Body of pancreas (tissue), 4 donors: ENCODE measurements at regions not wholly inside any gene's neighbourhood (a gene's known extent, or its start where the extent isn't known, plus 50 kb on each side); places are given as distances from the start of the nearest gene placed in this dataset.

Experiments
- ATAC-seq: fragments of 150-250 bp; one replicate; pipeline ENCODE4 v1.9.1; 2016
- DNase-seq, 4 donors: peaks; one replicate each; pipeline ENCODE4 v3.0.0-alpha.2; 2019
- H3K27ac ChIP-seq, 4 donors: fragments of 200-600 bp; sonication (generic); 1 replicate in 3 of 4; 2 replicates in 1 of 4; pipeline versions ENCODE4 v1.5.1 to v1.6.1; 2016 to 2019; ENCODE audit warnings: mild to moderate bottlenecking in 1 of 4, mixed read lengths in 1 of 4, moderate library complexity in 1 of 4
- H3K27me3 ChIP-seq, 2 donors: fragments of 200-600 bp; sonication (generic); one replicate each; pipeline ENCODE4 v1.6.0; 2016; ENCODE audit warnings: mild to moderate bottlenecking in 1 of 2
- H3K36me3 ChIP-seq, 2 donors: fragments of 200-600 bp; sonication (generic); replicated peaks in 1 of 2; 2 replicates each; pipeline ENCODE4 v1.5.1; 2016; ENCODE audit warnings: low read depth in 2 of 2; ENCODE audit not compliant: insufficient read depth in 1 of 2
- H3K4me1 ChIP-seq: fragments of 200-600 bp; sonication (generic); one replicate; pipeline ENCODE4 v1.6.0; 2016
- H3K4me3 ChIP-seq, 2 donors: fragments of 200-600 bp; sonication (generic); 1 replicate in 1 of 2; 2 replicates in 1 of 2; pipeline ENCODE4 v1.5.1; 2016 to 2019
- H3K9me3 ChIP-seq, 3 donors: fragments of 200-600 bp; sonication (generic); 1 replicate in 2 of 3; 2 replicates in 1 of 3; pipeline ENCODE4 v1.5.1; 2016
- CTCF ChIP-seq, 7 experiments: fragments of 450-650 bp in 4 of 7; fragments of 200-600 bp in 3 of 7; sonication (generic) in 3 of 7; IDR thresholded peaks; one replicate each; pipeline ENCODE4 v1.5.1; 2016 to 2019; ENCODE audit warnings: antibody characterized with exemption in 7 of 7
- POLR2A ChIP-seq, 3 donors: fragments of 450-650 bp; IDR thresholded peaks; one replicate each; pipeline ENCODE4 v1.6.1; 2016; ENCODE audit warnings: antibody characterized with exemption in 3 of 3, mild to moderate bottlenecking in 2 of 3
- WGBS, 2 donors: methylation state at CpG; one replicate each; pipeline ENCODE4 v1.1.5; 2017; 5-methylcytosine and 5-hydroxymethylcytosine counted together
- intact Hi-C: fragments of 100-400 bp; cut with DNase I; formaldehyde crosslinking; loops from one replicate; pipeline ENCODE4 v1.15.1; 2023

GRCh38 chr5:10118150-10118549 lies 131.5 kb downstream of the ATPSCKMT start:
- DNase-seq, result no peak
- ATAC-seq, result no peak
- no peak for TF ChIP-seq POLR2A (IDR thresholded peaks at IDR 0.05)
- TF ChIP-seq CTCF (IDR thresholded peaks at IDR 0.05), result no peak
- Histone ChIP-seq H3K27me3 (no peaks in the 10 kb centered on the region), H3K9me3 (peaks cover 0 to 5% (median 0%) of the 10 kb centered on the region in 3 donors), H3K4me1 (no peaks in the 10 kb centered on the region), H3K36me3 (no peaks in the 10 kb centered on the region), H3K27ac (no peak overlapping the region), H3K4me3 (no peak overlapping the region)
- intact Hi-C loops, result no loop called here

GRCh38 chr5:10116594-10116993 lies 133.1 kb downstream of the ATPSCKMT start:
- Histone ChIP-seq H3K9me3 (peaks cover 0 to 5% (median 0%) of the 10 kb centered on the region in 3 donors), H3K4me1 (no peaks in the 10 kb centered on the region), H3K27me3 (no peaks in the 10 kb centered on the region), H3K36me3 (no peaks in the 10 kb centered on the region), H3K27ac (no peak overlapping the region), H3K4me3 (no peak overlapping the region)
- TF ChIP-seq CTCF (IDR thresholded peaks at IDR 0.05) (no peak), POLR2A (IDR thresholded peaks at IDR 0.05) (no peak)
- ATAC-seq (no peak), DNase-seq (no peak)
- intact Hi-C loops, result no loop called here

- Histone ChIP-seq H3K27me3 (no peaks in the 10 kb centered on the region), H3K4me1 (no peaks in the 10 kb centered on the region), H3K36me3 (no peaks in the 10 kb centered on the region), H3K4me3 (no peak overlapping the region), H3K9me3 (peaks cover 0 to 5% (median 0%) of the 10 kb centered on the region in 3 donors), H3K27ac (no peak overlapping the region)
- intact Hi-C loops, result no loop called here
- no peak for ATAC-seq
- 81 to 88% methylated on average over 4 of the region's 4 CpGs for WGBS, 2 donors
- TF ChIP-seq POLR2A (IDR thresholded peaks at IDR 0.05), result no peak
- no peak for DNase-seq
These were observed 134.0 kb downstream of the ATPSCKMT start for GRCh38 chr5:10115669-10116068.

- Histone ChIP-seq H3K9me3 (no peaks in the 10 kb centered on the region), H3K27ac (no peak overlapping the region), H3K36me3 (no peaks in the 10 kb centered on the region), H3K27me3 (no peaks in the 10 kb centered on the region), H3K4me3 (no peak overlapping the region), H3K4me1 (no peaks in the 10 kb centered on the region)
- TF ChIP-seq POLR2A (IDR thresholded peaks at IDR 0.05) (no peak), CTCF (IDR thresholded peaks at IDR 0.05) (no peak)
- intact Hi-C loops, result no loop called here
- 41 to 56% methylated on average over 7 of the region's 7 CpGs for WGBS, 2 donors
- ATAC-seq (no peak), DNase-seq (no peak)
These were observed 138.1 kb downstream of the ATPSCKMT start for GRCh38 chr5:10111571-10111970.

GRCh38 chr5:10110228-10110627 lies 139.5 kb downstream of the ATPSCKMT start:
- H3K9me3 ChIP-seq, result no peaks in the 10 kb centered on the region
- H3K4me3 ChIP-seq, result no peak overlapping the region
- TF ChIP-seq POLR2A (IDR thresholded peaks at IDR 0.05) (no peak), CTCF (IDR thresholded peaks at IDR 0.05) (no peak)
- no peaks in the 10 kb centered on the region for H3K27me3 ChIP-seq
- no peaks in the 10 kb centered on the region for H3K4me1 ChIP-seq
- ATAC-seq (no peak), DNase-seq (no peak)
- WGBS, 2 donors, result 63 to 68% methylated on average over 10 of the region's 10 CpGs
- H3K36me3 ChIP-seq, result no peaks in the 10 kb centered on the region
- no peak overlapping the region for H3K27ac ChIP-seq
- intact Hi-C loops, result no loop called here
